GM20431 (cell line): ENCODE measurements at regions not wholly inside any gene's neighbourhood (a gene's known extent, or its start where the extent isn't known, plus 50 kb on each side); places are given as distances from the start of the nearest gene placed in this dataset.

Experiments used
- in situ Hi-C: fragments of 300-500 bp; cut with MseI, MboI; formaldehyde crosslinking; loops from one replicate; pipeline ENCODE4 v1.15.0; 2020; ENCODE audit warnings: low sequenced_read_pairs; ENCODE audit not compliant: unreplicated experiment

DNA sequence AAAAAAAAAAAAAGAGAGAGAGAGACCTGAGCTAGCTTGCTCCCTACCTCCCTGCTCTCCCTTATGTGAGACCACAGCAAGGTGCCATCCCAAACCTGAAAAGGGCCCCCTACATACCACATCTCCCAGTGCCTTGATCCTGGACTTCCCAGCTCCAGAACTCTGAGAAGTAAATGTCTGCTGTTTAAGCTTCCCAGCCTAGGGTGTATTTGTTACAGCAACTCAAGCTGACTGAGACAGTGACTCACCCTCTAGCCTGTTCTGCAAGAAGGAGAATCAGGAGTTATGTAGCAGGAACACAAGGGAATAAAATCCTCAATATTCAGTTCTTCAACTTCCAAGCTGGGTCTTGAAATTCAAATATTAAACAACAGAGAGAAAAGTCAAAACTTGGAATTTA is 52.1 kb upstream of the TMEM72 start:
- in situ Hi-C loops: loop anchor here (25.0 kb wide), 1 partner anchor 472 kb away; the partner anchor contains the start of gene CXCL12

GRCh38 chr10:44859546-44860285 is 51.4 kb upstream of the TMEM72 start:
- in situ Hi-C loops: loop anchor here (10.0 to 25.0 kb wide), 2 partner anchors 472 to 1185 kb away; partner anchors contain the start of gene CXCL12

GRCh38 chr10:44860811-44861736 is 50.1 kb upstream of the TMEM72 start:
- in situ Hi-C loops: loop anchor here (10.0 to 25.0 kb wide), 2 partner anchors 474 to 1186 kb away; partner anchors contain the start of gene CXCL12
